H1 (cell line): ENCODE measurements at regions not wholly inside any gene's neighbourhood (a gene's known extent, or its start where the extent isn't known, plus 50 kb on each side); places are given as distances from the start of the nearest gene placed in this dataset.

Source experiments
- CTCF ChIA-PET: fragments of 300-600 bp; sonication (Branson Sonifier 250); formaldehyde crosslinking; loops from one replicate; lab custom pipeline; 2021; ENCODE audit not compliant: partially characterized antibody; lab: Charles Lee
- POLR2A ChIA-PET: fragments of 300-600 bp; sonication (Branson Sonifier 250); formaldehyde crosslinking; loops from one replicate; lab custom pipeline; 2021; ENCODE audit warnings: inconsistent platforms; ENCODE audit not compliant: partially characterized antibody; lab: Charles Lee
- DNase-seq, 2 experiments: peaks; one replicate each; pipeline versions ENCODE4 v3.0.0 to v3.0.0-alpha.2; 2010 to 2022; ENCODE audit warnings: low spot score in 2 of 2, low read depth in 1 of 2, mixed read lengths in 1 of 2
- FAIRE-seq: peaks from 2 replicates; lab custom pipeline; 2011; peaks lifted over from hg19 to GRCh38; lab: Jason Lieb, UNC
- H2AFZ ChIP-seq: 2 replicates; pipeline ENCODE4 v1.8.1; 2012; ENCODE audit warnings: low read length, inconsistent platforms
- H2AK5ac ChIP-seq: 2 replicates; pipeline ENCODE4 v1.6.1; 2013; ENCODE audit warnings: low read depth, low read length
- H2BK120ac ChIP-seq: replicated peaks from 2 replicates; pipeline ENCODE3; 2013; ENCODE audit warnings: low read depth, low read length, inconsistent platforms
- H2BK12ac ChIP-seq: 2 replicates; pipeline ENCODE4 v1.6.1; 2013; ENCODE audit warnings: low read depth, low read length
- H2BK15ac ChIP-seq: 2 replicates; pipeline ENCODE4 v1.6.1; 2013; ENCODE audit warnings: low read length
- H2BK20ac ChIP-seq: 2 replicates; pipeline ENCODE4 v1.6.1; 2013; ENCODE audit warnings: low read length
- H2BK5ac ChIP-seq: 2 replicates; pipeline ENCODE4 v1.6.1; 2013; ENCODE audit warnings: low read depth, low read length
- H3K14ac ChIP-seq: 2 replicates; pipeline ENCODE4 v1.6.1; 2013; ENCODE audit warnings: inconsistent platforms; ENCODE audit not compliant: insufficient read length
- H3K18ac ChIP-seq: 2 replicates; pipeline ENCODE4 v1.6.1; 2013; ENCODE audit warnings: low read length; ENCODE audit errors: extremely low read depth
- H3K23ac ChIP-seq: 2 replicates; pipeline ENCODE4 v1.6.1; 2013; ENCODE audit warnings: inconsistent platforms; ENCODE audit not compliant: insufficient read length
- H3K23me2 ChIP-seq: 2 replicates; pipeline ENCODE4 v1.6.1; 2013; ENCODE audit warnings: low read depth, low read length
- H3K27ac ChIP-seq: 2 replicates; pipeline ENCODE4 v1.6.1; 2011; ENCODE audit warnings: low read depth, low read length, inconsistent platforms
- H3K27me3 ChIP-seq, 4 experiments: replicated peaks in 1 of 4; 1 replicate in 1 of 4; 2 replicates in 3 of 4; pipeline versions ENCODE4 v1.6.1 to v1.8.1; 2011 to 2013; ENCODE audit warnings: low read length in 3 of 4, mild to moderate bottlenecking in 3 of 4, inconsistent platforms in 2 of 4, mixed read lengths in 2 of 4, moderate library complexity in 1 of 4; ENCODE audit not compliant: control insufficient read depth in 3 of 4, insufficient read depth in 3 of 4; ENCODE audit errors: extremely low read depth in 1 of 4
- H3K36me3 ChIP-seq, 4 experiments: 2 replicates each; pipeline versions ENCODE4 v1.6.1 to v1.8.1; 2011 to 2013; ENCODE audit warnings: mild to moderate bottlenecking in 4 of 4, low read length in 3 of 4, moderate library complexity in 2 of 4, control low read depth in 1 of 4, inconsistent platforms in 1 of 4; ENCODE audit not compliant: insufficient read depth in 4 of 4, control insufficient read depth in 2 of 4
- H3K4ac ChIP-seq: replicated peaks from 2 replicates; pipeline ENCODE3; 2013; ENCODE audit warnings: low read length, low read depth, mixed read lengths, inconsistent platforms; ENCODE audit not compliant: insufficient read length
- H3K4me1 ChIP-seq, 4 experiments: replicated peaks in 1 of 4; 1 replicate in 1 of 4; 2 replicates in 3 of 4; pipeline versions ENCODE4 v1.6.1 to v1.8.1; 2011 to 2013; ENCODE audit warnings: low read length in 3 of 4, inconsistent platforms in 2 of 4, mixed read lengths in 1 of 4; ENCODE audit not compliant: insufficient read depth in 4 of 4, control insufficient read depth in 3 of 4
- H3K4me2 ChIP-seq, 2 experiments: 2 replicates each; pipeline versions ENCODE4 v1.6.1 to v1.8.1; 2011 to 2013; ENCODE audit warnings: low read depth in 2 of 2, low read length in 2 of 2, control low read depth in 1 of 2, inconsistent platforms in 1 of 2, mild to moderate bottlenecking in 1 of 2; ENCODE audit not compliant: insufficient read depth in 1 of 2
- H3K4me3 ChIP-seq, 4 experiments: fragments of 200-600, 300-600 bp in 1 of 4; sonication (generic), shearing (Covaris generic), sonication (Bioruptor Twin) in 1 of 4; 2 replicates each; pipeline versions ENCODE4 v1.5.1 to v1.8.1; 2011 to 2016; ENCODE audit warnings: low read length in 4 of 4, low read depth in 3 of 4, control low read depth in 2 of 4, inconsistent platforms in 2 of 4, mild to moderate bottlenecking in 2 of 4, mixed read lengths in 1 of 4, moderate library complexity in 1 of 4; ENCODE audit not compliant: insufficient read depth in 2 of 4; ENCODE audit errors: extremely low read depth in 1 of 4
- H3K56ac ChIP-seq: replicated peaks from 2 replicates; pipeline ENCODE3; 2013; ENCODE audit warnings: low read depth, mild to moderate bottlenecking, mixed read lengths, low read length, inconsistent platforms; ENCODE audit not compliant: insufficient read length
- H3K79me1 ChIP-seq: 2 replicates; pipeline ENCODE4 v1.6.1; 2013; ENCODE audit warnings: low read depth, low read length, control low read depth
- H3K79me2 ChIP-seq, 2 experiments: 2 replicates each; pipeline versions ENCODE4 v1.6.1 to v1.8.1; 2012 to 2013; ENCODE audit warnings: low read length in 2 of 2, mild to moderate bottlenecking in 2 of 2, inconsistent platforms in 1 of 2; ENCODE audit not compliant: insufficient read depth in 2 of 2, control insufficient read depth in 1 of 2
- H3K9ac ChIP-seq, 4 experiments: replicated peaks in 1 of 4; 1 replicate in 1 of 4; 2 replicates in 3 of 4; pipeline versions ENCODE4 v1.6.1 to v1.8.1; 2011 to 2013; ENCODE audit warnings: low read depth in 3 of 4, low read length in 3 of 4, control low read depth in 2 of 4, mild to moderate bottlenecking in 2 of 4, moderate library complexity in 2 of 4, inconsistent platforms in 1 of 4; ENCODE audit errors: extremely low read depth in 1 of 4
- H3K9me3 ChIP-seq, 2 experiments: 2 replicates each; pipeline versions ENCODE4 v1.6.1 to v1.8.1; 2012 to 2013; ENCODE audit warnings: mild to moderate bottlenecking in 2 of 2, moderate library complexity in 2 of 2, control low read depth in 1 of 2, inconsistent platforms in 1 of 2, low read depth in 1 of 2, low read length in 1 of 2, mixed read lengths in 1 of 2; ENCODE audit not compliant: insufficient read depth in 2 of 2
- H4K20me1 ChIP-seq, 2 experiments: replicated peaks in 1 of 2; 2 replicates each; pipeline versions ENCODE3 to v1.8.1; 2011 to 2013; ENCODE audit warnings: inconsistent platforms in 2 of 2, low read length in 2 of 2, mild to moderate bottlenecking in 1 of 2; ENCODE audit not compliant: insufficient read depth in 2 of 2, control insufficient read depth in 1 of 2
- H4K5ac ChIP-seq: 2 replicates; pipeline ENCODE4 v1.6.1; 2013; ENCODE audit warnings: low read length, low read depth, mixed read lengths, inconsistent platforms; ENCODE audit not compliant: insufficient read length
- H4K8ac ChIP-seq: 2 replicates; pipeline ENCODE4 v1.8.0; 2013; ENCODE audit warnings: mild to moderate bottlenecking, moderate library complexity, low read length, inconsistent platforms; ENCODE audit not compliant: insufficient read depth; ENCODE audit errors: extremely low read depth
- H4K91ac ChIP-seq: replicated peaks from 2 replicates; pipeline ENCODE3; 2013; ENCODE audit warnings: low read length, mixed read lengths, inconsistent platforms; ENCODE audit not compliant: insufficient read length
- CBX5 ChIP-seq: fragments of 300-800, 300-1000 bp; sonication (generic); IDR thresholded peaks from 2 replicates; pipeline ENCODE4 v1.7.1; 2016; ENCODE audit warnings: antibody characterized with exemption, low read length, low read depth
- RAD21 ChIP-seq, 2 experiments: IDR thresholded peaks in 1 of 2; conservative IDR thresholded peaks in 1 of 2; 2 replicates each; pipeline ENCODE4 v1.6.1; 2011; ENCODE audit warnings: low read depth in 2 of 2, low read length in 2 of 2, improper control_type of control experiment in 1 of 2, inconsistent platforms in 1 of 2, mild to moderate bottlenecking in 1 of 2, moderate library complexity in 1 of 2

GRCh38 chr2:139439100-139439499 is 658.9 kb upstream of the NXPH2 start:
- Histone ChIP-seq H4K8ac (no peak overlapping the region), H3K18ac (no peak overlapping the region), H3K23ac (no peak overlapping the region), H3K27me3 (no peaks in the 10 kb centered on the region), H4K20me1 (no peaks in the 10 kb centered on the region), H2BK5ac (no peak overlapping the region), H2BK12ac (no peak overlapping the region), H2BK15ac (no peak overlapping the region), H3K9ac (no peak overlapping the region), H3K9me3 (no peaks in the 10 kb centered on the region), H3K14ac (no peak overlapping the region), H3K4ac (no peak overlapping the region), H3K79me2 (no peaks in the 10 kb centered on the region), H3K56ac (no peak overlapping the region), H4K5ac (no peak overlapping the region), H3K4me2 (no peak overlapping the region), H2BK120ac (no peak overlapping the region), H2BK20ac (no peak overlapping the region), H3K79me1 (no peaks in the 10 kb centered on the region), H3K36me3 (no peaks in the 10 kb centered on the region; a peak in 1 of 8 replicates), H3K23me2 (no peaks in the 10 kb centered on the region), H3K4me1 (no peaks in the 10 kb centered on the region), H2AFZ (no peak overlapping the region), H3K4me3 (no peak overlapping the region), H2AK5ac (no peak overlapping the region), H4K91ac (no peak overlapping the region), H3K27ac (no peak overlapping the region)
- ChIA-PET CTCF (interaction anchor here (0.6 kb wide), 1 partner anchor 10 kb away, joined by 3 read pairs; no protein-coding TSS in a partner anchor), POLR2A (no interaction called here)
- TF ChIP-seq RAD21 (IDR thresholded peaks at IDR 0.05 in 1 of 2, conservative IDR thresholded peaks at IDR 0.05 in 1 of 2; ENCODE audit: low read depth in 2 of 2, low read length in 2 of 2), result 0 out of 4 replicates have a peak, but pooled peaks of 1 of the 2 experiments have one; percentile 1
- TF ChIP-seq CBX5, result no peak
- no peak for FAIRE-seq
- no peak for DNase-seq
